ENCODE measurements at regions not wholly inside any gene's neighbourhood (a gene's known extent, or its start where the extent isn't known, plus 50 kb on each side); places are given as distances from the start of the nearest gene placed in this dataset.

DNA sequence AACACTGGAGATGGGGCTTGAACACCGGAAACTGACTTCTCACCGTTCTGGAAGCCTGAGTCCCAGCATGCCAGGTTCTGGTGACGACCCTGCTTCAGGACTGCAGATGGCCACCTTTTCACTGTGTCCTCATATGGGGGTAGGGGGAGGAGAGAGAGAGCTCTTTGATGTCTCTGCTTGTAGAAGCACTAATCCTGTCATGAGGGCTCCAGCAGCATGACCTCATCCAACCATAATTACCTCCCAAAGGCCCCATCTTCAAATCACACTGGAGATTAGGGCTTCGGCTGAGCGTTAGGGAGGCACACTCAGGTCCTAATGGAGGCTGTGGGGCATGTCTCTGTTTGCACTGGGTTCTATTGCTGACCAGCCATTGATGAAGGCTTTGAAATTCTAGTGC, 255.3 kb downstream of the TEX29 start:
- Histone ChIP-seq H3K27me3 (ENCODE audit: insufficient read depth) (no peaks in the 10 kb centered on the region), H3K9me2 (no peaks in the 10 kb centered on the region), H3K9me3 (no peaks in the 10 kb centered on the region), H3K79me2 (ENCODE audit: insufficient read depth) (no peaks in the 10 kb centered on the region), H3K4me3 (ENCODE audit: low read depth in 2 of 2, low read length in 1 of 2) (no peak overlapping the region), H2AFZ (ENCODE audit: low read depth) (no peak overlapping the region), H3F3A (replicated peaks; ENCODE audit: insufficient read depth) (no peaks in the 10 kb centered on the region), H3K27ac (ENCODE audit: low read depth in 2 of 2, low read length in 1 of 2) (no peak overlapping the region), H3K4me2 (no peak overlapping the region), H3K4me1 (ENCODE audit: control insufficient read depth in 1 of 2, insufficient read depth in 2 of 2, low read depth in 1 of 2, low read length in 1 of 2) (no peaks in the 10 kb centered on the region), H4K20me1 (ENCODE audit: insufficient read depth) (no peaks in the 10 kb centered on the region), H3K9ac (no peak overlapping the region), H3K36me3 (replicated peaks in 1 of 2; ENCODE audit: control insufficient read depth in 1 of 2, insufficient read depth in 2 of 2, low read length in 1 of 2) (no peaks in the 10 kb centered on the region)
- TF ChIP-seq, protein P1, sequence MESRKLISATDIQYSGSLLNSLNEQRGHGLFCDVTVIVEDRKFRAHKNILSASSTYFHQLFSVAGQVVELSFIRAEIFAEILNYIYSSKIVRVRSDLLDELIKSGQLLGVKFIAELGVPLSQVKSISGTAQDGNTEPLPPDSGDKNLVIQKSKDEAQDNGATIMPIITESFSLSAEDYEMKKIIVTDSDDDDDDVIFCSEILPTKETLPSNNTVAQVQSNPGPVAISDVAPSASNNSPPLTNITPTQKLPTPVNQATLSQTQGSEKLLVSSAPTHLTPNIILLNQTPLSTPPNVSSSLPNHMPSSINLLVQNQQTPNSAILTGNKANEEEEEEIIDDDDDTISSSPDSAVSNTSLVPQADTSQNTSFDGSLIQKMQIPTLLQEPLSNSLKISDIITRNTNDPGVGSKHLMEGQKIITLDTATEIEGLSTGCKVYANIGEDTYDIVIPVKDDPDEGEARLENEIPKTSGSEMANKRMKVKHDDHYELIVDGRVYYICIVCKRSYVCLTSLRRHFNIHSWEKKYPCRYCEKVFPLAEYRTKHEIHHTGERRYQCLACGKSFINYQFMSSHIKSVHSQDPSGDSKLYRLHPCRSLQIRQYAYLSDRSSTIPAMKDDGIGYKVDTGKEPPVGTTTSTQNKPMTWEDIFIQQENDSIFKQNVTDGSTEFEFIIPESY (IDR thresholded peaks at IDR 0.05; ENCODE audit: borderline replicate concordance, low read depth): no peak
- TF ChIP-seq, protein P2, sequence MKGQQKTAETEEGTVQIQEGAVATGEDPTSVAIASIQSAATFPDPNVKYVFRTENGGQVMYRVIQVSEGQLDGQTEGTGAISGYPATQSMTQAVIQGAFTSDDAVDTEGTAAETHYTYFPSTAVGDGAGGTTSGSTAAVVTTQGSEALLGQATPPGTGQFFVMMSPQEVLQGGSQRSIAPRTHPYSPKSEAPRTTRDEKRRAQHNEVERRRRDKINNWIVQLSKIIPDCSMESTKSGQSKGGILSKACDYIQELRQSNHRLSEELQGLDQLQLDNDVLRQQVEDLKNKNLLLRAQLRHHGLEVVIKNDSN (IDR thresholded peaks at IDR 0.05; ENCODE audit: borderline replicate concordance, low read depth): no peak
- TF ChIP-seq, protein P3, sequence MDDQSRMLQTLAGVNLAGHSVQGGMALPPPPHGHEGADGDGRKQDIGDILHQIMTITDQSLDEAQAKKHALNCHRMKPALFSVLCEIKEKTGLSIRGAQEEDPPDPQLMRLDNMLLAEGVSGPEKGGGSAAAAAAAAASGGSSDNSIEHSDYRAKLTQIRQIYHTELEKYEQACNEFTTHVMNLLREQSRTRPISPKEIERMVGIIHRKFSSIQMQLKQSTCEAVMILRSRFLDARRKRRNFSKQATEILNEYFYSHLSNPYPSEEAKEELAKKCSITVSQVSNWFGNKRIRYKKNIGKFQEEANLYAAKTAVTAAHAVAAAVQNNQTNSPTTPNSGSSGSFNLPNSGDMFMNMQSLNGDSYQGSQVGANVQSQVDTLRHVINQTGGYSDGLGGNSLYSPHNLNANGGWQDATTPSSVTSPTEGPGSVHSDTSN (IDR thresholded peaks at IDR 0.05): no peak
- no peak for TF ChIP-seq POLR2AphosphoS5 (IDR thresholded peaks at IDR 0.05; ENCODE audit: low read depth, low read length)
- TF ChIP-seq MXI1 (IDR thresholded peaks at IDR 0.05; ENCODE audit: low read depth, low read length): no peak
- TF ChIP-seq FOXJ3 (CRISPR knock-in tag; IDR thresholded peaks at IDR 0.05): no peak
- TF ChIP-seq NRF1 (IDR thresholded peaks at IDR 0.05; ENCODE audit: low read depth, low read length): no peak
- no peak for TF ChIP-seq RAD21 (IDR thresholded peaks at IDR 0.05; ENCODE audit: low read length)
- no peak for TF ChIP-seq ELF1 (IDR thresholded peaks at IDR 0.05)
- ChIA-PET CTCF (no interaction called here), POLR2A (no interaction called here)
- no peak for DNase-seq
- WGBS (ENCODE audit: low lambda C conversion rate): 14% methylated on average over 4 of the region's 5 CpGs

DNA sequence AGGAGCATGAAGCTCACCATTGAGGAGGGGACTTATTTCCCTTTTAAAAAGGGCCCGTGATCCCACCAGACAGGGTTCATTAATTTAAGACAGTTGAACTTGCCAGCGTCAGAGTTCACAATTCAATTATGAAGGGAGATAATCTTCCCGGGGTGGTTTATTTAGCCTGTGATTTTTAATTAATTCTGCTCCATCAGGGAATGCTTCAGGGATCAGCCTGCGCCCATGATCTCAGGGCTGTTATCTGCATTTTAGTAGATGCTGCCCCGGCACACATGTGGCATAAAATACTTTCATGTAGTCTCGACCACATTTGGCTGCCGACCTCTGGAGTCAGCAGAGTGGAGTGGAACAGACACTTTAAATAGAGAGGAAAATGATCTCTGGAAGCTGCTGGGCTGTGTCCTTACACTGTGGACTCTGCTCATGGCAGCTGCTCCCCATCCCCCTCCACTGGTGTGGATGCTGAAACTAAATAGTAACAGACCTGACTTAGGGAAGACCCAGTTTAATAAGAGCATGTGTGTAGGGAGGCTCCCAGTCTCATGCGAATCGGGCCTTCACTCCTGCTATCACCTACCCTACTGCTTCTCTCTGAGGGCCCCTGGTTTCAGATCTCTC, 256.9 kb downstream of the TEX29 start:
- POLR2A ChIA-PET: no interaction called here
- Histone ChIP-seq H3K27ac (ENCODE audit: low read depth in 2 of 2, low read length in 1 of 2) (no peak overlapping the region), H3F3A (replicated peaks; ENCODE audit: insufficient read depth) (no peaks in the 10 kb centered on the region), H3K9me3 (no peaks in the 10 kb centered on the region), H3K4me1 (ENCODE audit: control insufficient read depth in 1 of 2, insufficient read depth in 2 of 2, low read depth in 1 of 2, low read length in 1 of 2) (no peaks in the 10 kb centered on the region), H2AFZ (ENCODE audit: low read depth) (no peak overlapping the region), H4K20me1 (ENCODE audit: insufficient read depth) (no peaks in the 10 kb centered on the region), H3K9me2 (no peaks in the 10 kb centered on the region), H3K9ac (no peak overlapping the region), H3K4me2 (no peak overlapping the region), H3K27me3 (ENCODE audit: insufficient read depth) (no peaks in the 10 kb centered on the region), H3K36me3 (replicated peaks in 1 of 2; ENCODE audit: control insufficient read depth in 1 of 2, insufficient read depth in 2 of 2, low read length in 1 of 2) (no peaks in the 10 kb centered on the region), H3K4me3 (ENCODE audit: low read depth in 2 of 2, low read length in 1 of 2) (no peak overlapping the region), H3K79me2 (ENCODE audit: insufficient read depth) (no peaks in the 10 kb centered on the region)
- 6% methylated on average over 9 of the region's 9 CpGs for WGBS (ENCODE audit: low lambda C conversion rate)
- DNase-seq: no peak
- no peak for TF ChIP-seq RCOR1 (IDR thresholded peaks at IDR 0.05; ENCODE audit: low read length)
- TF ChIP-seq, protein P3 (IDR thresholded peaks at IDR 0.05): no peak
- TF ChIP-seq FOXM1 (IDR thresholded peaks at IDR 0.05; ENCODE audit: low read depth): no peak
- TF ChIP-seq, protein P4, sequence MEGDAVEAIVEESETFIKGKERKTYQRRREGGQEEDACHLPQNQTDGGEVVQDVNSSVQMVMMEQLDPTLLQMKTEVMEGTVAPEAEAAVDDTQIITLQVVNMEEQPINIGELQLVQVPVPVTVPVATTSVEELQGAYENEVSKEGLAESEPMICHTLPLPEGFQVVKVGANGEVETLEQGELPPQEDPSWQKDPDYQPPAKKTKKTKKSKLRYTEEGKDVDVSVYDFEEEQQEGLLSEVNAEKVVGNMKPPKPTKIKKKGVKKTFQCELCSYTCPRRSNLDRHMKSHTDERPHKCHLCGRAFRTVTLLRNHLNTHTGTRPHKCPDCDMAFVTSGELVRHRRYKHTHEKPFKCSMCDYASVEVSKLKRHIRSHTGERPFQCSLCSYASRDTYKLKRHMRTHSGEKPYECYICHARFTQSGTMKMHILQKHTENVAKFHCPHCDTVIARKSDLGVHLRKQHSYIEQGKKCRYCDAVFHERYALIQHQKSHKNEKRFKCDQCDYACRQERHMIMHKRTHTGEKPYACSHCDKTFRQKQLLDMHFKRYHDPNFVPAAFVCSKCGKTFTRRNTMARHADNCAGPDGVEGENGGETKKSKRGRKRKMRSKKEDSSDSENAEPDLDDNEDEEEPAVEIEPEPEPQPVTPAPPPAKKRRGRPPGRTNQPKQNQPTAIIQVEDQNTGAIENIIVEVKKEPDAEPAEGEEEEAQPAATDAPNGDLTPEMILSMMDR (IDR thresholded peaks at IDR 0.05): no peak
- no peak for TF ChIP-seq NFIC (IDR thresholded peaks at IDR 0.05; ENCODE audit: borderline replicate concordance)
- TF ChIP-seq, protein P5, sequence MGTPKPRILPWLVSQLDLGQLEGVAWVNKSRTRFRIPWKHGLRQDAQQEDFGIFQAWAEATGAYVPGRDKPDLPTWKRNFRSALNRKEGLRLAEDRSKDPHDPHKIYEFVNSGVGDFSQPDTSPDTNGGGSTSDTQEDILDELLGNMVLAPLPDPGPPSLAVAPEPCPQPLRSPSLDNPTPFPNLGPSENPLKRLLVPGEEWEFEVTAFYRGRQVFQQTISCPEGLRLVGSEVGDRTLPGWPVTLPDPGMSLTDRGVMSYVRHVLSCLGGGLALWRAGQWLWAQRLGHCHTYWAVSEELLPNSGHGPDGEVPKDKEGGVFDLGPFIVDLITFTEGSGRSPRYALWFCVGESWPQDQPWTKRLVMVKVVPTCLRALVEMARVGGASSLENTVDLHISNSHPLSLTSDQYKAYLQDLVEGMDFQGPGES (IDR thresholded peaks at IDR 0.05; ENCODE audit: low read depth, low read length): no peak
- TF ChIP-seq CHD2 (IDR thresholded peaks at IDR 0.05; ENCODE audit: low read length, partially characterized antibody): no peak
- no peak for TF ChIP-seq POLR2AphosphoS5 (IDR thresholded peaks at IDR 0.05; ENCODE audit: low read depth, low read length)
- no peak for TF ChIP-seq EP300 (IDR thresholded peaks at IDR 0.05; ENCODE audit: borderline replicate concordance in 1 of 2, low read depth in 1 of 2, low read length in 1 of 2)
- CTCF ChIA-PET: no interaction called here

All from SK-N-SH (cell line).